ENCODE measurements at regions not wholly inside any gene's neighbourhood (a gene's known extent, or its start where the extent isn't known, plus 50 kb on each side); places are given as distances from the start of the nearest gene placed in this dataset.
A peak's percentile ranks its signal among the peaks of the same experiment; 100 is the strongest.

- Histone ChIP-seq H3K27me3 (replicated peaks) (no peaks in the 10 kb centered on the region), H3K4me3 (ENCODE audit: low read depth, low read length) (no peak overlapping the region), H3K27ac (no peak overlapping the region), H3K36me3 (replicated peaks) (no peaks in the 10 kb centered on the region)
- TF ChIP-seq CTCF (IDR thresholded peaks at IDR 0.05; ENCODE audit: low read depth, low read length, missing control alignments): no peak
- peak; percentile 59 for DNase-seq
- in situ Hi-C loops (cut with HindIII; ENCODE audit: low pct_ligation_motif_present, low sequenced_read_pairs): no loop called here
Observed at GRCh38 chr6:145086197-145086596, 649.1 kb downstream of the EPM2A start.

GRCh38 chr6:145087034-145087433, 648.3 kb downstream of the EPM2A start:
- H3K27ac ChIP-seq: no peak overlapping the region
- no peaks in the 10 kb centered on the region for H3K27me3 ChIP-seq (replicated peaks)
- H3K36me3 ChIP-seq (replicated peaks): no peaks in the 10 kb centered on the region
- no peak overlapping the region for H3K4me3 ChIP-seq (ENCODE audit: low read depth, low read length)
- TF ChIP-seq CTCF (IDR thresholded peaks at IDR 0.05; ENCODE audit: low read depth, low read length, missing control alignments): no peak
- peak; percentile 86 for DNase-seq
- in situ Hi-C loops (cut with HindIII; ENCODE audit: low pct_ligation_motif_present, low sequenced_read_pairs): no loop called here

GRCh38 chr6:145090801-145091585, 644.3 kb downstream of the EPM2A start:
- in situ Hi-C loops (cut with HindIII; ENCODE audit: low pct_ligation_motif_present, low sequenced_read_pairs): no loop called here
- Histone ChIP-seq H3K27me3 (replicated peaks) (no peaks in the 10 kb centered on the region), H3K4me3 (ENCODE audit: low read depth, low read length) (no peak overlapping the region), H3K36me3 (replicated peaks) (no peaks in the 10 kb centered on the region), H3K27ac (no peak overlapping the region)
- no peak for DNase-seq
- no peak for TF ChIP-seq CTCF (IDR thresholded peaks at IDR 0.05; ENCODE audit: low read depth, low read length, missing control alignments)

- H3K36me3 ChIP-seq (replicated peaks): no peaks in the 10 kb centered on the region
- no peak for DNase-seq
- no peak overlapping the region for H3K27ac ChIP-seq
- TF ChIP-seq CTCF (IDR thresholded peaks at IDR 0.05; ENCODE audit: low read depth, low read length, missing control alignments): no peak
- no peaks in the 10 kb centered on the region for H3K27me3 ChIP-seq (replicated peaks)
- H3K4me3 ChIP-seq (ENCODE audit: low read depth, low read length): no peak overlapping the region
- in situ Hi-C loops (cut with HindIII; ENCODE audit: low pct_ligation_motif_present, low sequenced_read_pairs): no loop called here
Observed at GRCh38 chr6:145091586-145092142, 643.7 kb downstream of the EPM2A start.

GRCh38 chr6:145092554-145092953, 642.8 kb downstream of the EPM2A start:
- no peaks in the 10 kb centered on the region for H3K27me3 ChIP-seq (replicated peaks)
- H3K4me3 ChIP-seq (ENCODE audit: low read depth, low read length): no peak overlapping the region
- H3K36me3 ChIP-seq (replicated peaks): no peaks in the 10 kb centered on the region
- H3K27ac ChIP-seq: no peak overlapping the region
- DNase-seq: no peak
- in situ Hi-C loops (cut with HindIII; ENCODE audit: low pct_ligation_motif_present, low sequenced_read_pairs): no loop called here
- TF ChIP-seq CTCF (IDR thresholded peaks at IDR 0.05; ENCODE audit: low read depth, low read length, missing control alignments): no peak

All from brain microvascular endothelial cell (primary cell).